Thoracic aorta (tissue), 2 donors: ENCODE measurements at regions not wholly inside any gene's neighbourhood (a gene's known extent, or its start where the extent isn't known, plus 50 kb on each side); places are given as distances from the start of the nearest gene placed in this dataset.

Source experiments
- ATAC-seq: fragments of 150-250 bp; one replicate; pipeline ENCODE4 v1.8.0; 2017; ENCODE audit warnings: low read depth; ENCODE audit not compliant: insufficient number of reproducible peaks, low FRiP score
- DNase-seq: peaks from one replicate; pipeline ENCODE4 v3.0.0-alpha.2; 2020; ENCODE audit warnings: low spot score
- H3K27ac ChIP-seq, 2 donors: fragments of 200-600 bp; sonication (generic); 1 replicate in 1 of 2; 2 replicates in 1 of 2; pipeline ENCODE4 v1.5.1; 2016; ENCODE audit warnings: mild to moderate bottlenecking in 2 of 2, moderate library complexity in 2 of 2
- H3K27me3 ChIP-seq: fragments of 200-600 bp; sonication (generic); replicated peaks from 2 replicates; pipeline ENCODE4 v1.6.0; 2016; ENCODE audit warnings: mild to moderate bottlenecking; ENCODE audit not compliant: insufficient read depth
- H3K36me3 ChIP-seq: fragments of 200-600 bp; sonication (generic); one replicate; pipeline ENCODE4 v1.5.1; 2016
- H3K4me1 ChIP-seq, 2 donors: fragments of 200-600 bp; sonication (generic); 1 replicate in 1 of 2; 2 replicates in 1 of 2; pipeline versions ENCODE4 v1.5.1 to v1.6.0; 2016; ENCODE audit warnings: low read depth in 2 of 2, mild to moderate bottlenecking in 1 of 2; ENCODE audit not compliant: control insufficient read depth in 1 of 2
- H3K4me3 ChIP-seq: fragments of 200-600 bp; sonication (generic); 2 replicates; pipeline ENCODE4 v1.5.1; 2016; ENCODE audit warnings: mild to moderate bottlenecking
- H3K9me3 ChIP-seq: fragments of 200-600 bp; sonication (generic); 2 replicates; pipeline ENCODE4 v1.5.1; 2016
- TF ChIP-seq, protein P1 (sequence below): fragments of 200-600 bp; sonication (generic); IDR thresholded peaks from one replicate; pipeline ENCODE4 v1.5.1; 2019; ENCODE audit warnings: antibody characterized with exemption

DNA sequence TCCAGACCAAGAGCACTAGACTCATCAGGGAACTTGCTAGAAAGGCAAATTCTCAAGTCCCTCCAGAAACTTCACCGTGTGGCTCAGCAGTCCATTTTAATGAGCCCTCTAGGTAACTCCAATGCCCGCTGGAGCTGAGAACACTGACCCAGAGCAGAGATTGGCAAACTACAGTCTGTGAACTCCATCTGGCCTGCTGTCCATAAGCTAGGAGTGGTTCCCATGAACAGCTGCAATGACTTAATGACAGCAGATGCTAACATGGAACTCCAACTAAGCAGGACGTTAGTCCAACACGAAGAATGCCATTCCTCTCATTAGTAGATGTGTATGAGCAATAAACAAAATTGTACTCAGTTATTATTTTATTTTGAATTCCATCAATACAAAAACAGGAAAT is 371.9 kb downstream of the STK39 start:
- ATAC-seq: no peak

DNA sequence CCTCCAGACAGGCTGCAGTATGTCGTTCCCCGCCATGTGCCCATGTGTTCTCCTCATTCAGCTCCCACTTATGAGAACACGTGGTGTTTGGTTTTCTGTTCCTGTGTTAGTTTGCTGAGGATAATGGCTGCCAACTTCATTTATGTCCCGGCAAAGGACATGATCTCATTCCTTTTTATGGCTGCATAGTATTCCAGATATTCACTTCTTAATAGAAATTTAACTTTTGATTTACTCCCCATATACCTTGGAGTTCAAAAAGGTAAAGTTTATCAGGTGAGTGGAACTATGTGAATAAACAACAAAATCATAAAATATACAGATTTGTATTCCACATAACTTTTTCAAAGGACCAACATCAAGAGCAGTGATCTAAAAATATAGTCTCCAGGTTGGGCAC is 372.6 kb downstream of the STK39 start:
- ATAC-seq (no peak), DNase-seq (no peak)
- no peak overlapping the region for H3K4me3 ChIP-seq
- H3K4me1 ChIP-seq: no peaks in the 10 kb centered on the region
- H3K9me3 ChIP-seq: no peaks in the 10 kb centered on the region
- no peaks in the 10 kb centered on the region for H3K36me3 ChIP-seq
- no peak overlapping the region for H3K27ac ChIP-seq
- TF ChIP-seq, protein P1, sequence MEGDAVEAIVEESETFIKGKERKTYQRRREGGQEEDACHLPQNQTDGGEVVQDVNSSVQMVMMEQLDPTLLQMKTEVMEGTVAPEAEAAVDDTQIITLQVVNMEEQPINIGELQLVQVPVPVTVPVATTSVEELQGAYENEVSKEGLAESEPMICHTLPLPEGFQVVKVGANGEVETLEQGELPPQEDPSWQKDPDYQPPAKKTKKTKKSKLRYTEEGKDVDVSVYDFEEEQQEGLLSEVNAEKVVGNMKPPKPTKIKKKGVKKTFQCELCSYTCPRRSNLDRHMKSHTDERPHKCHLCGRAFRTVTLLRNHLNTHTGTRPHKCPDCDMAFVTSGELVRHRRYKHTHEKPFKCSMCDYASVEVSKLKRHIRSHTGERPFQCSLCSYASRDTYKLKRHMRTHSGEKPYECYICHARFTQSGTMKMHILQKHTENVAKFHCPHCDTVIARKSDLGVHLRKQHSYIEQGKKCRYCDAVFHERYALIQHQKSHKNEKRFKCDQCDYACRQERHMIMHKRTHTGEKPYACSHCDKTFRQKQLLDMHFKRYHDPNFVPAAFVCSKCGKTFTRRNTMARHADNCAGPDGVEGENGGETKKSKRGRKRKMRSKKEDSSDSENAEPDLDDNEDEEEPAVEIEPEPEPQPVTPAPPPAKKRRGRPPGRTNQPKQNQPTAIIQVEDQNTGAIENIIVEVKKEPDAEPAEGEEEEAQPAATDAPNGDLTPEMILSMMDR: no peak
- no peaks in the 10 kb centered on the region for H3K27me3 ChIP-seq

More for the DNA sequence above, 371.9 kb downstream of the STK39 start:
- H3K4me1 ChIP-seq: no peaks in the 10 kb centered on the region
- no peaks in the 10 kb centered on the region for H3K9me3 ChIP-seq
- DNase-seq: no peak
- H3K27me3 ChIP-seq: no peaks in the 10 kb centered on the region
- TF ChIP-seq, protein P1: no peak
- H3K36me3 ChIP-seq: no peaks in the 10 kb centered on the region
- no peak overlapping the region for H3K27ac ChIP-seq
- H3K4me3 ChIP-seq: no peak overlapping the region

DNA sequence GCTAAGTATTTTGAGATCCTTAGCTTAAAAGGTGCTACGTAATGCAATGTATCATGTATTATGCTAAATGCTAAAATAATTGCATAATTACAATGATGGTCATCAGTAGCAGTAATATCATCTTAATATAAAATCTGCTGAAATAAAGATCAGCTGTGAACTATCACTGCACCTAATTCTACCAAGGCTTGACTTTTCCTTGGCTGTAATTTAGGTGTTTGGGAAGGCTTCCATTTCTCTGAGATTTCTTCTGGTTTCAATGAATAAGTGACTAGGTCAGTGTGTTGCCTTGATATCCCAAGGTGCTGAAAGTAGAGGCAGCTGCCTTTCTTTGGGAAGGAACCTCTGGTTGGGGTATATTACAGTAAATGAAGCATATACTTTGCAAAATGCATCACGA is 376.1 kb downstream of the STK39 start:
- Histone ChIP-seq H3K9me3 (no peaks in the 10 kb centered on the region), H3K4me1 (no peaks in the 10 kb centered on the region), H3K4me3 (no peak overlapping the region), H3K27me3 (no peaks in the 10 kb centered on the region), H3K27ac (no peak overlapping the region), H3K36me3 (no peaks in the 10 kb centered on the region)
- no peak for ATAC-seq
- DNase-seq: no peak
- TF ChIP-seq, protein P1: no peak

DNA sequence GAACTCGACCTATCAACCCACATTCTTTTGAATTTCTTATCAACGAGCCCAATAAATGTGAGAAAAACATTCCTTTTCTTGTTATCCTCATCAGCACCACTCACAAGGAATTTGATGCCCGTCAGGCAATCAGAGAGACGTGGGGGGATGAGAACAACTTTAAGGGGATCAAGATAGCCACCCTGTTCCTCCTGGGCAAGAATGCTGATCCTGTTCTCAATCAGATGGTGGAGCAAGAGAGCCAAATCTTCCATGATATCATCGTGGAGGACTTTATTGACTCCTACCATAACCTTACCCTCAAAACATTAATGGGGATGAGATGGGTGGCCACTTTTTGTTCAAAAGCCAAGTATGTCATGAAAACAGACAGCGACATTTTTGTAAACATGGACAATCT is 378.2 kb downstream of the STK39 start:
- no peaks in the 10 kb centered on the region for H3K9me3 ChIP-seq
- no peak for DNase-seq
- no peak for ATAC-seq
- TF ChIP-seq, protein P1: no peak
- H3K4me3 ChIP-seq: no peak overlapping the region
- H3K36me3 ChIP-seq: no peaks in the 10 kb centered on the region
- H3K27ac ChIP-seq: no peak overlapping the region
- H3K4me1 ChIP-seq: no peaks in the 10 kb centered on the region
- H3K27me3 ChIP-seq: no peaks in the 10 kb centered on the region

DNA sequence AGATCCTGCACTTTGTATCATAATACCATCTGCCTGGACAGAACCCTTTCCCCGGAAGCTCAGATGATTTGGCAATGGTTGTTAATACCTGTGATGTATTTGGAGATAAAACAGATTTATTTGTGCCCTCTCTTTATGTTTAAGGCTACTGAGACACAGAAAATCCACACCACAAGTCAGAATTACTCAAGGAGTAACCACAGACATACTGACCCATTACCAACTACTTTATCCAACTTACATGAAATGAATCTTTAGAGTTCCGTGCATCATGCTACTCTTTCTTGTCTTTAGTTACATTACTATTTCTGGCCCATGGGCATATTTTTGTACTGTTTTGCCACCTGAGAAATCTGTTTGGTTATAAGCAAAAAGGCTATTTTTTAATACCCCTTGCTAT is 384.0 kb downstream of the STK39 start:
- Histone ChIP-seq H3K27ac (no peak overlapping the region), H3K36me3 (no peaks in the 10 kb centered on the region), H3K27me3 (no peaks in the 10 kb centered on the region), H3K9me3 (no peaks in the 10 kb centered on the region), H3K4me3 (no peak overlapping the region), H3K4me1 (no peaks in the 10 kb centered on the region)
- no peak for ATAC-seq
- TF ChIP-seq, protein P1: no peak
- no peak for DNase-seq
